GM18909 (cell line): ENCODE measurements at regions not wholly inside any gene's neighbourhood (a gene's known extent, or its start where the extent isn't known, plus 50 kb on each side); places are given as distances from the start of the nearest gene placed in this dataset.

Experiments used
- ATAC-seq: cut with Tn5 transposase; IDR thresholded peaks from one replicate; pipeline ENCODE4 v1.9.1; 2021; ENCODE audit warnings: mild to moderate bottlenecking; ENCODE audit not compliant: unreplicated experiment, poor library complexity

- ATAC-seq: no peak
Measured at GRCh38 chr6:122284848-122285247, 114.6 kb upstream of the HSF2 start.

GRCh38 chr6:122285292-122285913 lies 114.0 kb upstream of the HSF2 start:
- no peak for ATAC-seq

GRCh38 chr6:122286512-122286911 lies 112.9 kb upstream of the HSF2 start:
- no peak for ATAC-seq

GRCh38 chr6:122289762-122290539 lies 109.5 kb upstream of the HSF2 start:
- no peak for ATAC-seq

- ATAC-seq: no peak
Measured at GRCh38 chr6:122297010-122297409, 102.4 kb upstream of the HSF2 start.

- ATAC-seq: no peak
Measured at GRCh38 chr6:122302067-122302466, 97.4 kb upstream of the HSF2 start.

GRCh38 chr6:122307577-122307976 lies 91.9 kb upstream of the HSF2 start:
- ATAC-seq: no peak

- ATAC-seq: no peak
Measured at GRCh38 chr6:122308074-122308473, 91.4 kb upstream of the HSF2 start.

- ATAC-seq: no peak
Measured at GRCh38 chr6:122315842-122316241, 83.6 kb upstream of the HSF2 start.

GRCh38 chr6:122322824-122323223 lies 76.6 kb upstream of the HSF2 start:
- peak; percentile 68 for ATAC-seq

- ATAC-seq: peak; percentile 47
Measured at GRCh38 chr6:122323361-122323760, 76.1 kb upstream of the HSF2 start.

GRCh38 chr6:122330315-122330714 lies 69.1 kb upstream of the HSF2 start:
- ATAC-seq: no peak

- no peak for ATAC-seq
Measured at GRCh38 chr6:122337645-122338044, 61.8 kb upstream of the HSF2 start.

- ATAC-seq: no peak
Measured at GRCh38 chr6:122339661-122340060, 59.8 kb upstream of the HSF2 start.

- ATAC-seq: no peak
Measured at GRCh38 chr6:122347280-122347679, 52.2 kb upstream of the HSF2 start.

- ATAC-seq: no peak
Measured at GRCh38 chr6:122347751-122348150, 51.7 kb upstream of the HSF2 start.
